Stomach (tissue), 8 donors: ENCODE measurements at regions not wholly inside any gene's neighbourhood (a gene's known extent, or its start where the extent isn't known, plus 50 kb on each side); places are given as distances from the start of the nearest gene placed in this dataset.

Source experiments
- DNase-seq, 2 donors: peaks; one replicate each; pipeline versions ENCODE4 v3.0.0 to v3.0.0-alpha.2; 2013 to 2019
- H3K27ac ChIP-seq, 5 donors: fragments of 200-600 bp in 4 of 5; sonication (generic) in 4 of 5; one replicate each; pipeline ENCODE4 v1.5.1; 2013 to 2019; ENCODE audit warnings: mild to moderate bottlenecking in 1 of 5, moderate library complexity in 1 of 5
- H3K27me3 ChIP-seq, 3 donors: fragments of 200-600 bp; sonication (generic); one replicate each; pipeline ENCODE4 v1.5.1; 2017 to 2019; ENCODE audit warnings: mixed run types in 1 of 3
- H3K36me3 ChIP-seq, 4 donors: fragments of 200-600 bp; sonication (generic); 1 replicate in 3 of 4; 2 replicates in 1 of 4; pipeline ENCODE4 v1.5.1; 2016 to 2019
- H3K4me1 ChIP-seq, 4 donors: fragments of 200-600 bp; sonication (generic); one replicate each; pipeline ENCODE4 v1.5.1; 2016 to 2019
- H3K4me3 ChIP-seq, 4 donors: fragments of 200-600 bp; sonication (generic) in 3 of 4; one replicate each; pipeline ENCODE4 v1.5.1; 2016 to 2019; ENCODE audit warnings: mild to moderate bottlenecking in 1 of 4
- H3K9me3 ChIP-seq, 4 donors: fragments of 200-600 bp; sonication (generic); one replicate each; pipeline ENCODE4 v1.5.1; 2016 to 2019
- CTCF ChIP-seq, 7 experiments: fragments of 450-650 bp in 4 of 7; fragments of 200-600 bp in 3 of 7; sonication (generic) in 3 of 7; IDR thresholded peaks; one replicate each; pipeline ENCODE4 v1.5.1; 2016 to 2019; ENCODE audit warnings: antibody characterized with exemption in 7 of 7, control low read depth in 2 of 7, mild to moderate bottlenecking in 1 of 7
- EP300 ChIP-seq: sonication (generic); formaldehyde crosslinking; IDR thresholded peaks from one replicate; pipeline ENCODE4 v1.6.1; 2017; ENCODE audit warnings: antibody characterized with exemption
- POLR2A ChIP-seq, 4 donors: fragments of 450-650 bp; IDR thresholded peaks; one replicate each; pipeline ENCODE4 v1.6.1; 2016; ENCODE audit warnings: antibody characterized with exemption in 4 of 4, control low read depth in 2 of 4, mild to moderate bottlenecking in 1 of 4, moderate library complexity in 1 of 4
- POLR2AphosphoS5 ChIP-seq, 3 donors: sonication (generic); formaldehyde crosslinking; IDR thresholded peaks; one replicate each; pipeline ENCODE4 v1.6.1; 2016; ENCODE audit warnings: antibody characterized with exemption in 3 of 3
- WGBS, 5 donors: extraction: QIAGEN DNeasy Blood & Tissue Kit in 3 of 5; methylation state at CpG; one replicate each; pipeline versions ENCODE4 v1.1.5 to v1.1.7; 2013 to 2018; 5-methylcytosine and 5-hydroxymethylcytosine counted together
- intact Hi-C: fragments of 100-400 bp; cut with DNase I; formaldehyde crosslinking; loops from one replicate; pipeline ENCODE4 v1.15.1; 2023; ENCODE audit warnings: low total_unique reads
- donor health status: healthy with polysubstance abuse.
- donor health status: Bipolar disorder and iron deficiency.
- donor health status: healthy.

- H3K9me3 ChIP-seq, result no peaks in the 10 kb centered on the region
- peaks cover 0 to 5% (median 0%) of the 10 kb centered on the region in 3 donors for H3K27me3 ChIP-seq
- intact Hi-C loops, result no loop called here
- no peak overlapping the region for H3K4me3 ChIP-seq
- no peak for DNase-seq
- 78 to 82% (median 81%) methylated on average over 4 of the region's 4 CpGs for WGBS, 5 donors
- no peak overlapping the region for H3K27ac ChIP-seq
- TF ChIP-seq POLR2AphosphoS5 (IDR thresholded peaks at IDR 0.05) (no peak), POLR2A (IDR thresholded peaks at IDR 0.05) (no peak), EP300 (no peak), CTCF (IDR thresholded peaks at IDR 0.05) (no peak)
- H3K36me3 ChIP-seq, result no peaks in the 10 kb centered on the region
- H3K4me1 ChIP-seq, result no peaks in the 10 kb centered on the region
These were observed 219.1 kb upstream of the MKI67 start for GRCh38 chr10:128345353-128345752.

GRCh38 chr10:128360783-128361182 is 234.6 kb upstream of the MKI67 start:
- Histone ChIP-seq H3K27me3 (no peaks in the 10 kb centered on the region), H3K36me3 (no peaks in the 10 kb centered on the region), H3K4me1 (no peaks in the 10 kb centered on the region), H3K27ac (no peak overlapping the region), H3K9me3 (peaks cover 0 to under 1% (median 0%) of the 10 kb centered on the region in 4 donors), H3K4me3 (no peak overlapping the region)
- no peak for TF ChIP-seq POLR2A (IDR thresholded peaks at IDR 0.05)
- no peak for TF ChIP-seq CTCF (IDR thresholded peaks at IDR 0.05)
- no peak for TF ChIP-seq POLR2AphosphoS5 (IDR thresholded peaks at IDR 0.05)
- no peak for TF ChIP-seq EP300
- DNase-seq, result no peak
- 64 to 82% (median 72%) methylated on average over 3 of the region's 3 CpGs for WGBS, 5 donors
- intact Hi-C loops, result no loop called here

- intact Hi-C loops, result no loop called here
- H3K27ac ChIP-seq, result no peak overlapping the region
- H3K36me3 ChIP-seq, result no peaks in the 10 kb centered on the region
- WGBS, 5 donors, result 72 to 93% (median 88%) methylated on average over 7 of the region's 7 CpGs
- H3K4me1 ChIP-seq, result no peaks in the 10 kb centered on the region
- no peak for TF ChIP-seq CTCF (IDR thresholded peaks at IDR 0.05)
- TF ChIP-seq POLR2AphosphoS5 (IDR thresholded peaks at IDR 0.05), result no peak
- no peak for TF ChIP-seq EP300
- TF ChIP-seq POLR2A (IDR thresholded peaks at IDR 0.05), result no peak
- no peaks in the 10 kb centered on the region for H3K9me3 ChIP-seq
- no peak for DNase-seq
- peaks cover 0 to under 1% (median 0%) of the 10 kb centered on the region in 3 donors for H3K27me3 ChIP-seq
- H3K4me3 ChIP-seq, result no peak overlapping the region
These were observed 235.3 kb upstream of the MKI67 start for GRCh38 chr10:128361487-128361886.

GRCh38 chr10:128362514-128362913 is 236.3 kb upstream of the MKI67 start:
- Histone ChIP-seq H3K4me3 (no peak overlapping the region), H3K27ac (no peak overlapping the region), H3K36me3 (no peaks in the 10 kb centered on the region), H3K27me3 (peaks cover 0 to 9% (median 0%) of the 10 kb centered on the region in 3 donors), H3K9me3 (no peaks in the 10 kb centered on the region), H3K4me1 (no peaks in the 10 kb centered on the region)
- TF ChIP-seq POLR2A (IDR thresholded peaks at IDR 0.05), result no peak
- TF ChIP-seq EP300, result no peak
- TF ChIP-seq CTCF (IDR thresholded peaks at IDR 0.05), result no peak
- TF ChIP-seq POLR2AphosphoS5 (IDR thresholded peaks at IDR 0.05), result no peak
- WGBS, 5 donors, result 66 to 91% (median 80%) methylated on average over 4 of the region's 4 CpGs
- DNase-seq, result no peak
- intact Hi-C loops, result no loop called here
